HG03280 (cell line): ENCODE measurements at regions not wholly inside any gene's neighbourhood (a gene's known extent, or its start where the extent isn't known, plus 50 kb on each side); places are given as distances from the start of the nearest gene placed in this dataset.

ENCODE experiments used
- ATAC-seq: cut with Tn5 transposase; IDR thresholded peaks from one replicate; pipeline ENCODE4 v1.9.1; 2021; ENCODE audit warnings: mild to moderate bottlenecking, moderate library complexity; ENCODE audit not compliant: unreplicated experiment

DNA sequence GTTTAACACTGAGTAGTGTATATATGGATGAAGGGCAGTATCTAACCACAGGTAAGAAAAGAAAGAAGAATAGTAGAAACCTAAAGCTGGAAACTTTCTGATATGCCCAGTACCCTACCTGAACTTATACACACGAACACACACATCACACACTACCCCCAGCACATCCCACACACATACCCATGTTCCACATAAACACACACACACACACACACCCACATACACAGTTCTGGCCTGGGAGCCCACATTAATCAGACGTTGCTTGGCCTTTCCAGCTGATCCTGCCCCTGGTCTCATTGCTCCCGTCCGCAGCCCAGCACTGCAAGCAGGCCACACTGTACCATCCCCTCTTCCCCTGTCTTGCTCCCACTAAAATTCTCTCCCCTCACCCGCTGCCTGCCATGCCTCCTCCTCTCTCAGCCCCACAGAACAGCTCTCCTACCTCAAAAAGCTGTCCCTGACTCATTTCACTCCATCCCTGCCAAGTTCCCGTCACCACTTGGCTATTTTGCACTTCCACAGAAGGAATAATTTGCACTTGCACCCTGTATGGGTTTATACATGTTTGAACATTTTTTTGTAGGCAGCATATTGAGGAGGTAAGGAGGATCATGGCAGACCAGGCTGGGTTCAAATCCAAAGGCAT, 185.8 kb upstream of the PPP2R3A start:
- no peak for ATAC-seq

- no peak for ATAC-seq
Observed at GRCh38 chr3:135781026-135781815, 184.3 kb upstream of the PPP2R3A start.

DNA sequence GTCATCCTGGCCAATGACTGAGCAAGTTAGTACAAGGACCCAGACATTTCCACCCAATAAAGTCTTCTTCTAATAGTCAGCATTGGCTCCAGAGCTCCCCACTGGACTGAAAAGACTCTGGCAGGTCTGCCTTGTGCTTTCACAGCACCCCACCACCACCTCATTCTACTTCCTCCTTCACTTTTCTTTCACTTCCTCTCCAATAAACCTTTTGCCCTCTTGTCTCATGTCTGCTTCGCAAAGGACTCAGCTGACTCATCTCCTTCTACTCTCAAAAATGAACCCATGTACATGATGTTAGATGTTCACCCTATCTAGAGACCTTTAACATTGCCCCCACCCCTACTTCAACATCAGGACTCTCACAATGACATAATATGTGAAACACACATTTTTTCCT, 181.0 kb upstream of the PPP2R3A start:
- no peak for ATAC-seq

GRCh38 chr3:135788146-135788545, 177.4 kb upstream of the PPP2R3A start:
- ATAC-seq = no peak

GRCh38 chr3:135788978-135789377, 176.6 kb upstream of the PPP2R3A start:
- ATAC-seq = no peak

DNA sequence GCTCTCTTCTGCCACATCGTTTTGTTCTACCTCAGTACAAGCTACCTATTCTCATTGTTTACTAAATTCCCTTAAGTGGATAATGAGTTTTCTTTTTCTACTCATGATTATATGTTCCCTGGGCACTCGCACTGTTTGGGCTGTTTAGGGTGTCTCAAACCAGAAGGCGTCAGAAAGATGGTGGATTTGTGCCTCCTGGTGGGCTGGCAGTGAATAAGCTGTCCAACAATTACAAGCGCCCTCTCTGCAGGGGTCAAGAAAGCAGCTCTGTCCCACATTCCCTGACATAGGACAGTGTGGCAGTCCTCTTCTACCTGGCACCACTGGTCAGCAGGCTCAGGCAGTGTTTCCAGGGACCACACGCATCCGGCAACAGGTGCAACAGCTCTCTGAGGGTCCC, 173.4 kb upstream of the PPP2R3A start:
- no peak for ATAC-seq

GRCh38 chr3:135792858-135793475, 172.6 kb upstream of the PPP2R3A start:
- ATAC-seq = no peak

- ATAC-seq = no peak
Observed at GRCh38 chr3:135800071-135800549, 165.4 kb upstream of the PPP2R3A start.

DNA sequence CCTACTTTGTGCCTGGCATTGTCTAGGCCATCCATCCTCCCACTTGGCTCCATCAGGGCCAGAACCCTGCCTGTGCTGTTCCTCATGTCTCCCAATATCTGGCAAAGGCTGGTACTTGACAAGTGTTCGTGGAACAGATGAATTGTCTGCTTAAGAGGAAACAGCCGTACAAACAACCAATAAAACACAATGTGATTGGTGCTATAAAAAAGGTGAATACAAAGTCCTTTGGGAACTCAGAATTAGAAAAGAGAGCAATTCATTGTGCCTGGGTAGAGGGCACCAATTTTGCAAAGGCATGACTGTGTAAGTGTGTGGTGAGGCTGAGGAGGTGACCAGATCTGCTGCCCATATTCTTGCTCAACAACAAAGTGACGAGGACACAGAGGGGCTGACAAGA, 164.5 kb upstream of the PPP2R3A start:
- no peak for ATAC-seq

DNA sequence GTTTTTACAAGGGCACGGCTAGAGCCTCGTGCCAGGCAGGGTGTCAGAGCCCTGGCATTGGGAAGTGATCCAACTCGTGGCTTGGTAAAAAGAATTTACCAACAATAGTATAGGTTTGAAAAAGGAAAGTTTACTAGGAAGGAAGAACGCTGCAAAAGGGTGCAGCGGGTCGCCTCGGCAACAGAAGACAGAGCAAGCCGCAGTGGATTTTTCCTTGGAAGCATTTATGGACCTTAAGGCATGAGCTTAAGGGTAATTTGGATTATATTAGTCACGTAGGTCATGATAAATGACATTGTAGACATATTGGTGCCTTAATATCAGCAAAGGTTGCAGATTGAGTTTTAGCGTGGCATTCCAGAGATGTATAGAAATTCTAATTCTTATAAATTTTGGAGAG, 163.4 kb upstream of the PPP2R3A start:
- ATAC-seq = no peak

- ATAC-seq = no peak
Observed at GRCh38 chr3:135803028-135803692, 162.4 kb upstream of the PPP2R3A start.

DNA sequence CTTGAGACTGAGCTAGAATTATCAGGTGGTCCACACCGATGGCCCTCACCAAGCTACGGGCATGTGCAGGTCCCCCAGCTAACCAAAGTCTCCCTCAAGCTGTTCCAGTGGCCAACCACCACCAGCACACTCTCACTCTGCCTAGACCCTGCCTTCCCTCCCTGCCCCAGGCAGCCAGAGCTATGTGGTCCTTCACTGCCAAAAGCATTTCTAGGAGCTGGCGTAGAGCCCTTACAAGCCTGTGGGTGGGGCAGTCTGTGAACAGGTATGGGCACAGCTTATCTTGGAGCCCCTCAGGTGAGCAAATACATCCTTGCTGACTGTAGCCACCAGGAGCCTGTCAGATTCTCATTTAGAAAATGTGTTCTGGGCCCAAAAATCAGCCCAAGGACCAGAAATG, 159.8 kb upstream of the PPP2R3A start:
- no peak for ATAC-seq

DNA sequence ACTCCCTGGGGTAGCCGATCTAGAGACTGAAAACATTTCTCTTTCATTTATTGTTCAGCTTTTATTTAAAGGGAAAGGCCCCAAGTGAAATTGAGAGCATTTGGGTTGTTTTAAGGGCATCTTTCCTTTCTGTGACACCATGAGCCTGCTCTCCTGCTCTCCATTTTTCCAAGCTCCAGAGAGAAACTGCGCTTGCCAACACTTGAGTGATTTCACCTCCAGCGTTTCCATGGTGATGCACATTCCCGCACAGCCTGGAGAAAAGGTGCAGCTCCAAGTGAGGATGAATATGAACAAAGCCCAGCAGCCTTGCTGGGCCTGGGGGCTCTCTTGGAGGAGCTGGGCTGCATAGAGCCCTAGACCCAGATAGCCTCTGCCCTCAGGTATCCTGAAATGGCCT, 159.2 kb upstream of the PPP2R3A start:
- ATAC-seq = no peak

DNA sequence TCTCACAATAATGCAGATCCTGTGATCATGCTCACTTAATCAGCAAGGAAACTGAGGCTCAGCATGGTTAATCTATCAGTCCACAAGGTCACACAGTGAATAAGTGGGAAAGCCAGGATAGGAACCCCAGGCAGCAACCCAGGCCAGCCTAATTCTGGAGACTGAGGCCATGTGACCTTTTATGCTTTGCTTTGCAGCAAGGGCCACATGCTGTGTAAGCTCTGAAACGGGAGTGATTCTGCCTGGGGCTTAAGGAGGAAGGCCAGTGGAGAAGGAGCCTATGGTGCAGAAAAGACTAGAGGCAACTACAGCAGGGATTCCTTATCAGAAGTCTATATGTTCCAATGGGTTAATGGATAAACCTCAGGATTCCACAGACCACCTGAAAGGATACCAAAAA, 157.6 kb upstream of the PPP2R3A start:
- ATAC-seq = no peak

- ATAC-seq = no peak
Observed at GRCh38 chr3:135809021-135809634, 156.4 kb upstream of the PPP2R3A start.

DNA sequence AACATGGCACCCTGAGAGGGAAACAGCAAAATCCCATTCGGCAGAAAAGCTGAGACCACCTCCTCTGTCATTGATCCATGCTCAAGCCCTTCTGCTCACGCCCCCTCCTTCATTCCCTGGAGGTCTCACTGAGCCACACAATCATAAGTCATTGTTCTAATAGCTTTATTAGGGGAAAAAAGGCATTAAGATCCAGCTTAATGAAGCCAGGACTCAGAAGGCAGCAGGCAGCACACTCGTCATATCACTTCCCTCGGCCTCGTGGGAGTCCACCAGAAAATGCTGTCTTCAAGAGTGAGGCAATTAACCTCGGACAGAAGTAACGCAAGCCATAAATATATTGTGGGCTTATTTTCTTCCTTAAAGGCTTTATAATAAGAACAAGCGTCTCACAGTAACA, 153.9 kb upstream of the PPP2R3A start:
- no peak for ATAC-seq

DNA sequence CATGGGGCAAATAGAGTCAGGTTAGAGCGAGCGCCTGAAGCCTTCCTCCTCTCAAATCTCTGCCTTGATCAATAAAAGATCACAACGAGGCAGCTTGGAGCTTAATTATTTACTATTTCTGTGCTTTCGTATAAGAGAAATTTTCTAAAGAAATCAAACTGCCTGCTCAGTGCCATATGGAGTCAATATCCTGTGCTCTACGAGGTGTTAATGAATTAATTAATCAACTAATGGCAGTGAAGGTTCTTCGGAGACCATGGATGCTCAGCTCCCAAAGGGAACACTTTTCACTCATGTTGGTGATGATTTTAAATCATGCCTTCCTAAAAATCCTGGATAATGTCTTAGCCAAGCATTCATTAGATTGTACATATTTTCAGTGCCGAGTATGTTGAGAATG, 153.5 kb upstream of the PPP2R3A start:
- ATAC-seq = no peak

GRCh38 chr3:135834465-135834864, 131.1 kb upstream of the PPP2R3A start:
- ATAC-seq = no peak

DNA sequence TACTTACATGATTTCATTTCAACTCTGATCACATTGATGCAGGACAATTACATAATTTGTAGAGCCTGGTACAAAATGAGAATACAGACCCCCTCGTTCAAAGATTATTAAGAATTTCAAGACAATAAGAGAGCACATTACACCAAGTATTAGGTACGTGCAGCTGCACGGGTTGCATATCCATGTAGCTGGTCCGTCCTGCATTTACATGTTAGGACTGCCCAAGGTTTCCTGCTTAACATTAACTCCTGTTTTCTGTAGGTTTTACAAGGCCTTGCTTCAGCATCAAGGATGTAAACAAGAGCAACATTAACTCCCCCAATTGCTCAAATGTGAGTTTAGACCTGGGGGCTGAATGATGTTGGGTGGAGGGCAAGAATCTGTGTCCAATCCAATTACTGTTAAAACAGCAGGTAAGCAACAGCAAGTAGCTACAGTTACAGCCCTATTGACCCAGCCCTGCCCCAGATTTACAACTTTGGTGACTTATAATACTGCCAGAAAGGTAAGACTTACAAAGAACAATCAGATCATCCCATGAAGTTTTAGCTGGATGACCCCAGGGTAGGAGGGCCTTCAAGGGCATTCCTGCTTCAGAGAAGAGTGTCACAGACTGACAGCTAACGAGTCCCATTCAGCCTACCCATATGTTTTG, 127.4 kb upstream of the PPP2R3A start:
- ATAC-seq = no peak

- ATAC-seq = no peak
Observed at GRCh38 chr3:135840436-135840835, 125.1 kb upstream of the PPP2R3A start.

GRCh38 chr3:135844386-135844785, 121.1 kb upstream of the PPP2R3A start:
- no peak for ATAC-seq
